ENCODE measurements at regions not wholly inside any gene's neighbourhood (a gene's known extent, or its start where the extent isn't known, plus 50 kb on each side); places are given as distances from the start of the nearest gene placed in this dataset.

- WGBS, result 91% methylated on average over 5 of the region's 5 CpGs
- H3K36me3 ChIP-seq, result no peaks in the 10 kb centered on the region
- H3K9me3 ChIP-seq, result no peaks in the 10 kb centered on the region
- H3K4me3 ChIP-seq, result no peak overlapping the region
- H3K27me3 ChIP-seq, result no peaks in the 10 kb centered on the region
- H3K4me1 ChIP-seq, result no peaks in the 10 kb centered on the region
- TF ChIP-seq POLR2AphosphoS5 (IDR thresholded peaks at IDR 0.05), result no peak
- no peak overlapping the region for H3K27ac ChIP-seq
- DNase-seq (ENCODE audit: low spot score in 2 of 2), result no peak
Observed at GRCh38 chr14:89586258-89587135, 169.5 kb upstream of the FOXN3 start.

- Histone ChIP-seq H3K4me1 (peaks cover 10% of the 10 kb centered on the region), H3K4me3 (no peak overlapping the region), H3K27ac (peak overlapping the region; percentile 11), H3K9me3 (no peaks in the 10 kb centered on the region), H3K36me3 (no peaks in the 10 kb centered on the region), H3K27me3 (no peaks in the 10 kb centered on the region)
- TF ChIP-seq POLR2AphosphoS5 (IDR thresholded peaks at IDR 0.05) (no peak), POLR2A (IDR thresholded peaks at IDR 0.05) (no peak), EP300 (IDR thresholded peaks at IDR 0.05) (no peak), CTCF (IDR thresholded peaks at IDR 0.05) (no peak)
- 69% methylated on average over 4 of the region's 4 CpGs for WGBS
- no peak for DNase-seq (ENCODE audit: low spot score in 2 of 2)
Observed at GRCh38 chr14:89578156-89578555, 161.1 kb upstream of the FOXN3 start.

- DNase-seq (ENCODE audit: low spot score in 2 of 2), result no peak
- Histone ChIP-seq H3K9me3 (no peaks in the 10 kb centered on the region), H3K4me3 (no peak overlapping the region), H3K36me3 (no peaks in the 10 kb centered on the region), H3K4me1 (peaks cover 17% of the 10 kb centered on the region), H3K27me3 (no peaks in the 10 kb centered on the region), H3K27ac (no peak overlapping the region)
- TF ChIP-seq CTCF (IDR thresholded peaks at IDR 0.05) (no peak), POLR2A (IDR thresholded peaks at IDR 0.05) (no peak), EP300 (IDR thresholded peaks at IDR 0.05) (no peak), POLR2AphosphoS5 (IDR thresholded peaks at IDR 0.05) (no peak)
- 92% methylated on average over 8 of the region's 8 CpGs for WGBS
Observed at GRCh38 chr14:89576960-89577359, 159.9 kb upstream of the FOXN3 start.

GRCh38 chr14:89576145-89576927 is 159.3 kb upstream of the FOXN3 start:
- Histone ChIP-seq H3K36me3 (no peaks in the 10 kb centered on the region), H3K27me3 (no peaks in the 10 kb centered on the region), H3K4me3 (no peak overlapping the region), H3K27ac (no peak overlapping the region), H3K9me3 (no peaks in the 10 kb centered on the region), H3K4me1 (peaks cover 17% of the 10 kb centered on the region)
- 91% methylated on average over 14 of the region's 14 CpGs for WGBS
- DNase-seq (ENCODE audit: low spot score in 2 of 2), result no peak
- TF ChIP-seq CTCF (IDR thresholded peaks at IDR 0.05) (no peak), POLR2A (IDR thresholded peaks at IDR 0.05) (no peak), EP300 (IDR thresholded peaks at IDR 0.05) (no peak), POLR2AphosphoS5 (IDR thresholded peaks at IDR 0.05) (no peak)

GRCh38 chr14:89575386-89576061 is 158.5 kb upstream of the FOXN3 start:
- Histone ChIP-seq H3K27ac (no peak overlapping the region), H3K4me1 (peaks cover 17% of the 10 kb centered on the region), H3K9me3 (no peaks in the 10 kb centered on the region), H3K36me3 (no peaks in the 10 kb centered on the region), H3K27me3 (no peaks in the 10 kb centered on the region), H3K4me3 (no peak overlapping the region)
- 81% methylated on average over 17 of the region's 17 CpGs for WGBS
- TF ChIP-seq POLR2AphosphoS5 (IDR thresholded peaks at IDR 0.05), result no peak
- TF ChIP-seq CTCF (IDR thresholded peaks at IDR 0.05), result no peak
- no peak for TF ChIP-seq EP300 (IDR thresholded peaks at IDR 0.05)
- TF ChIP-seq POLR2A (IDR thresholded peaks at IDR 0.05), result no peak
- no peak for DNase-seq (ENCODE audit: low spot score in 2 of 2)

Data from suprapubic skin (tissue), 4 donors.